Type B pancreatic cell (in vitro differentiated cells): ENCODE measurements at regions not wholly inside any gene's neighbourhood (a gene's known extent, or its start where the extent isn't known, plus 50 kb on each side); places are given as distances from the start of the nearest gene placed in this dataset.
A peak's percentile ranks its signal among the peaks of the same experiment; 100 is the strongest.

Experiments used
- DNase-seq: peaks from one replicate; pipeline ENCODE4 v3.0.0; 2021; ENCODE audit warnings: mixed read lengths; ENCODE audit not compliant: unreplicated experiment; ENCODE audit errors: extremely low spot score
- H3K27ac Mint-ChIP-seq: 2 replicates; pipeline ENCODE4 v1.8.0; 2021; ENCODE audit warnings: mild to moderate bottlenecking, mixed read lengths
- H3K27me3 Mint-ChIP-seq: 2 replicates; pipeline ENCODE4 v1.8.0; 2021; ENCODE audit warnings: mixed read lengths
- H3K36me3 Mint-ChIP-seq: 2 replicates; pipeline ENCODE4 v1.8.0; 2021; ENCODE audit warnings: mixed read lengths
- H3K4me1 Mint-ChIP-seq: one replicate; pipeline ENCODE4 v1.8.0; 2021; ENCODE audit warnings: mixed read lengths; ENCODE audit not compliant: unreplicated experiment
- H3K4me3 Mint-ChIP-seq: 2 replicates; pipeline ENCODE4 v1.8.0; 2021; ENCODE audit warnings: mild to moderate bottlenecking, mixed read lengths
- H3K9me3 Mint-ChIP-seq: 2 replicates; pipeline ENCODE4 v1.8.0; 2021; ENCODE audit warnings: mixed read lengths
- CTCF ChIP-seq: fragments of 200-600 bp; sonication (generic); conservative IDR thresholded peaks from 2 replicates; pipeline ENCODE4 v1.5.0; 2021; ENCODE audit warnings: antibody characterized with exemption, mild to moderate bottlenecking

- peaks cover 4% of the 10 kb centered on the region for H3K9me3 Mint-ChIP-seq
- TF ChIP-seq CTCF: no peak
- DNase-seq: no peak
These were observed 112.5 kb upstream of the NR2F2 start for GRCh38 chr15:96217983-96218382.

GRCh38 chr15:96218623-96219455, 111.7 kb upstream of the NR2F2 start:
- Mint-ChIP-seq H3K27me3 (peaks cover 4% of the 10 kb centered on the region), H3K4me3 (no peak overlapping the region), H3K9me3 (peaks cover 4% of the 10 kb centered on the region), H3K27ac (peak overlapping the region; percentile 25), H3K36me3 (peaks cover 11% of the 10 kb centered on the region), H3K4me1 (peaks cover 41% of the 10 kb centered on the region)
- TF ChIP-seq CTCF: no peak
- DNase-seq: no peak

More at GRCh38 chr15:96217983-96218382, 112.5 kb upstream of the NR2F2 start:
- Mint-ChIP-seq H3K4me3 (no peak overlapping the region), H3K27ac (no peak overlapping the region), H3K36me3 (peaks cover 11% of the 10 kb centered on the region), H3K4me1 (peaks cover 33% of the 10 kb centered on the region), H3K27me3 (peaks cover 4% of the 10 kb centered on the region)

- no peak for TF ChIP-seq CTCF
- no peak overlapping the region for H3K27ac Mint-ChIP-seq
- H3K36me3 Mint-ChIP-seq: peaks cover 11% of the 10 kb centered on the region
- no peak overlapping the region for H3K4me3 Mint-ChIP-seq
- H3K9me3 Mint-ChIP-seq: peaks cover 4% of the 10 kb centered on the region
- DNase-seq: no peak
- H3K4me1 Mint-ChIP-seq: peaks cover 43% of the 10 kb centered on the region
- peaks cover 4% of the 10 kb centered on the region for H3K27me3 Mint-ChIP-seq
These were observed 110.8 kb upstream of the NR2F2 start for GRCh38 chr15:96219681-96220080.

DNA sequence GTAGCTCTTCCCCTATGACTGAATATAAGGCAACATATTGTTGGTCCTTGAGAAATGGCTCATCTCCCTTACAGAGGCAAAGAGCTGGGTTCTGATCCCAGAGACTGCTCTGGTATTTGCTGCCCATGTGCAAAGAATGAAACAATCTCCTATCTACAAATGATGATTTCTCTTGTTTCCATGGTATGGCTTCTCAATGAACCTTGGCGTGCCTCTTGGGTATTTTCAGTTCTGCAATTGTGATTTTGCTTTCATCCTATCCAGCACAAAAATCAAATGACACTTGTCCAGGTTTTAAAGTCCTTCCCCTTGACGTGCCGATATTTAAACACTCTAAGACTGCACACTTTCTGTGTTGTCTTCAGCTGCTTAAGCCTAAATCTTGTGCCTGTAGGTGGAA, 109.8 kb upstream of the NR2F2 start:
- Mint-ChIP-seq H3K27ac (no peak overlapping the region), H3K4me3 (no peak overlapping the region), H3K9me3 (peaks cover 4% of the 10 kb centered on the region), H3K4me1 (peaks cover 43% of the 10 kb centered on the region), H3K27me3 (peaks cover 5% of the 10 kb centered on the region), H3K36me3 (peaks cover 11% of the 10 kb centered on the region)
- TF ChIP-seq CTCF: no peak
- no peak for DNase-seq

- Mint-ChIP-seq H3K4me3 (peak overlapping the region; percentile 57), H3K27me3 (peaks cover 8% of the 10 kb centered on the region), H3K4me1 (peaks cover 43% of the 10 kb centered on the region), H3K27ac (peak overlapping the region; percentile 40), H3K36me3 (peaks cover 8% of the 10 kb centered on the region), H3K9me3 (no peaks in the 10 kb centered on the region)
- DNase-seq: no peak
- TF ChIP-seq CTCF: no peak
These were observed 107.5 kb upstream of the NR2F2 start for GRCh38 chr15:96222981-96223380.
